Cardiac muscle cell (in vitro differentiated cells and primary cell): ENCODE measurements at regions not wholly inside any gene's neighbourhood (a gene's known extent, or its start where the extent isn't known, plus 50 kb on each side); places are given as distances from the start of the nearest gene placed in this dataset.

ENCODE experiments used
- DNase-seq, 2 donors: peaks; one replicate each; pipeline versions ENCODE4 v3.0.0 to v3.0.0-alpha.2; 2010 to 2017; ENCODE audit warnings: low read depth in 1 of 2, low spot score in 1 of 2
- H3K27ac ChIP-seq: fragments of 200-600 bp; sonication (generic); 2 replicates; pipeline ENCODE4 v1.5.1; 2016
- H3K27me3 ChIP-seq: fragments of 200-600 bp; sonication (generic); 2 replicates; pipeline ENCODE4 v1.6.0; 2016; ENCODE audit warnings: control low read depth
- H3K36me3 ChIP-seq: fragments of 200-600 bp; sonication (generic); 2 replicates; pipeline ENCODE4 v1.5.1; 2016; ENCODE audit warnings: control low read depth
- H3K4me1 ChIP-seq: fragments of 200-600 bp; sonication (generic); 2 replicates; pipeline ENCODE4 v1.8.1; 2017; ENCODE audit warnings: low read depth, mild to moderate bottlenecking, mixed run types
- H3K4me3 ChIP-seq: fragments of 200-600 bp; sonication (generic); 2 replicates; pipeline ENCODE4 v1.5.1; 2016; ENCODE audit warnings: mild to moderate bottlenecking
- H3K9me3 ChIP-seq: fragments of 200-600 bp; sonication (generic); 2 replicates; pipeline ENCODE4 v1.5.1; 2017; ENCODE audit warnings: low read depth, mild to moderate bottlenecking, control low read depth
- TF ChIP-seq, protein P1 (sequence below): IDR thresholded peaks from 2 replicates; pipeline ENCODE4 v1.5.1; 2012; ENCODE audit warnings: low read depth, mild to moderate bottlenecking, low read length

DNA sequence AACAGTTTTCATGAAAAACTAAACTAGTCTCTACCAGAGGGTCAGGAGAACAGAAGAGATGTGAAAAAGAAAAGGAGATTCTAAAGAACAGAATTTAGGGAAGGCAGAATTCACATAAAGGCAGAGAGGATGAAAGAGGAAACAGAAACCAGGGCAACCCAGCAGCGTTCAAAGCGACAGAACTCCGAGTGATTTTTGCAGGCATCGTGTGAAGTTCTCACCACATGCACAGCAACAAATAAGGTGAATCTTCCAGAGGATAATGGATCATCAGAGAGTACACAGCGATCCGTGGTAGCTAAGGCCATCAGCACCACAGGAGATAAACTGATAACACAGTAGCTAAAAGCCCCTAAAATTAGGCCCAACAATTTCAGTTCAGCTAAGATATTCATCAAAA is 250.8 kb upstream of the THBS1 start:
- TF ChIP-seq, protein P1, sequence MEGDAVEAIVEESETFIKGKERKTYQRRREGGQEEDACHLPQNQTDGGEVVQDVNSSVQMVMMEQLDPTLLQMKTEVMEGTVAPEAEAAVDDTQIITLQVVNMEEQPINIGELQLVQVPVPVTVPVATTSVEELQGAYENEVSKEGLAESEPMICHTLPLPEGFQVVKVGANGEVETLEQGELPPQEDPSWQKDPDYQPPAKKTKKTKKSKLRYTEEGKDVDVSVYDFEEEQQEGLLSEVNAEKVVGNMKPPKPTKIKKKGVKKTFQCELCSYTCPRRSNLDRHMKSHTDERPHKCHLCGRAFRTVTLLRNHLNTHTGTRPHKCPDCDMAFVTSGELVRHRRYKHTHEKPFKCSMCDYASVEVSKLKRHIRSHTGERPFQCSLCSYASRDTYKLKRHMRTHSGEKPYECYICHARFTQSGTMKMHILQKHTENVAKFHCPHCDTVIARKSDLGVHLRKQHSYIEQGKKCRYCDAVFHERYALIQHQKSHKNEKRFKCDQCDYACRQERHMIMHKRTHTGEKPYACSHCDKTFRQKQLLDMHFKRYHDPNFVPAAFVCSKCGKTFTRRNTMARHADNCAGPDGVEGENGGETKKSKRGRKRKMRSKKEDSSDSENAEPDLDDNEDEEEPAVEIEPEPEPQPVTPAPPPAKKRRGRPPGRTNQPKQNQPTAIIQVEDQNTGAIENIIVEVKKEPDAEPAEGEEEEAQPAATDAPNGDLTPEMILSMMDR: no peak
- DNase-seq: no peak
- H3K4me1 ChIP-seq: no peaks in the 10 kb centered on the region

DNA sequence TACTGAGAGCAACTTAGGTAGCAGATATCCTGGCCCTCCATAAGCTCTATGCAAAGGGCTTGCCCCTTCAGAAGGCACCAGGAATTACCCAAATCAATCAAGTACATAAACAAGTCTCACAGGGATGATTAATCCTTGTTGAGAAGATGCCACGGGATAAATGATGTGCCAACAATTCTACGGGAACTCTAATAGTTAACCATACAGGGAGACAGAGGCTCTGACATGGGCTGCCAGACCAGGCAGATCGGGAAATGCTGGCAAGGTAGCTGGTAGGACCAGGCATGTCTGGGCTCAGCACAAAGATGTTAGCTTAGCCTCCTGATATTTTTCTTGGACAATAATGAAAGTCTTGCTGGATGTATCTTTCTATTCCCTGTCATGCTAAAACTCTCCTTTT is 249.3 kb upstream of the THBS1 start:
- no peak for DNase-seq
- Histone ChIP-seq H3K4me3 (no peak overlapping the region), H3K9me3 (no peaks in the 10 kb centered on the region), H3K27me3 (no peaks in the 10 kb centered on the region), H3K36me3 (no peaks in the 10 kb centered on the region), H3K4me1 (no peaks in the 10 kb centered on the region), H3K27ac (no peak overlapping the region)
- TF ChIP-seq, protein P1: no peak

More for the DNA sequence above, 250.8 kb upstream of the THBS1 start:
- Histone ChIP-seq H3K9me3 (no peaks in the 10 kb centered on the region), H3K4me3 (no peak overlapping the region), H3K27me3 (no peaks in the 10 kb centered on the region), H3K27ac (no peak overlapping the region), H3K36me3 (no peaks in the 10 kb centered on the region)

DNA sequence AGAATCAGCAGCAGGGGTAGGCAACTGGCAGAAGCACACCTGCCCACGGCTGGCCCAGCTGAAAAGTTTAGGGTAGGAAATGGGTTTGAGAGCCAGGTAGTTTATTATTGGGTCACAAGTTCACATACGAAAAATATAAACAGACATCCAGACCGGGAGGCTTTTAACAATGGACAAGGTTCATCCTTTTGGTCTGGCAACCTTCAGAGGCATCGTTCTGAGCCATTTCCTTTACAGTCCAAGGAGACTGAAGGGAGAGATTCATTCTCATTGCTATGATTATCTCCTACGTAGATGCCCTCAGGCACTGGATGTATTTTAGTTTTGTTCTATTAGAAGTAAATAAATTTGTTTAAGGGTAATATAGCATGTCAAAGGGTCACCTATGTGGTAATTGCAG is 248.0 kb upstream of the THBS1 start:
- Histone ChIP-seq H3K4me1 (no peaks in the 10 kb centered on the region), H3K27ac (no peak overlapping the region), H3K9me3 (no peaks in the 10 kb centered on the region), H3K36me3 (no peaks in the 10 kb centered on the region), H3K27me3 (no peaks in the 10 kb centered on the region), H3K4me3 (no peak overlapping the region)
- TF ChIP-seq, protein P1: no peak
- DNase-seq: no peak

DNA sequence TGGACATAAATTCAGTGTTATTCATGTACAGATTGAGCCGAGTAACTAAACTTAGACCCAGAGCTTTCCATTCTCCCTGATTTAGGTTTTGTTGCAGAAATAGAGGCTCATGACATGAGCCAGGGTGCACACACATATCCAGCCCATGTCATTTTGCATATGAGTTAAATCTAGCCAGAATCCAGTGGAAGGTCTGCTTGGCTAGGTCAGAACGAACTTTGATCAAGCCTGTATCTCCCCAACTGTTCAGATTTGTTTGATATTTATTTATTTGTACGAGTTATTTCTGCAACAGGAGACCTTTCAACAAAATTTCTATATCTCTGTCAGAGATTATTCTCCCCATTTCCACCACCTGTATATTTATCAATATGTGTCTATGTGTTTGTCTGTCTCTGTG is 247.5 kb upstream of the THBS1 start:
- no peaks in the 10 kb centered on the region for H3K9me3 ChIP-seq
- no peaks in the 10 kb centered on the region for H3K27me3 ChIP-seq
- H3K27ac ChIP-seq: no peak overlapping the region
- H3K4me1 ChIP-seq: no peaks in the 10 kb centered on the region
- H3K4me3 ChIP-seq: no peak overlapping the region
- DNase-seq: no peak
- H3K36me3 ChIP-seq: no peaks in the 10 kb centered on the region
- TF ChIP-seq, protein P1: no peak

DNA sequence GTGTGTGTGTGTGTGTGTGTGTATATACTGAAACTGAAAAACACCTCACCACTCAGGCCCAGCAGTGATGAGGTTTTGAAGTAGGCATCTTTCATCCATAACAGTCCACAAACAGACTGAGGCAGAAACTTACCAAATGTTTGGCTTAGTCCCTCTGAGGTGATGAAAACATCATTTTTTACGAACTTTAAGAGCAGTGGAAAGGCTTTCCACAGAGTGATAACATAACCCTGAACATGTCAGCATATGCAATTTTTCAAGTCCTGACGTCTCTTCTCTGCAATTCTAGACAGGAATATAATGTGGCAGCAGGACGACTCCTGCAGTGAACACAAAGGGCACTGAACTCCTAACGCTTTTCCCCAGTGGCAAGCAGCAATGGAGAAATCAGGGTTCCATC is 247.0 kb upstream of the THBS1 start:
- Histone ChIP-seq H3K4me1 (no peaks in the 10 kb centered on the region), H3K9me3 (no peaks in the 10 kb centered on the region), H3K4me3 (no peak overlapping the region), H3K36me3 (no peaks in the 10 kb centered on the region), H3K27me3 (no peaks in the 10 kb centered on the region), H3K27ac (no peak overlapping the region)
- TF ChIP-seq, protein P1: no peak
- DNase-seq: peak in 1 of 2 donors; percentile 15

DNA sequence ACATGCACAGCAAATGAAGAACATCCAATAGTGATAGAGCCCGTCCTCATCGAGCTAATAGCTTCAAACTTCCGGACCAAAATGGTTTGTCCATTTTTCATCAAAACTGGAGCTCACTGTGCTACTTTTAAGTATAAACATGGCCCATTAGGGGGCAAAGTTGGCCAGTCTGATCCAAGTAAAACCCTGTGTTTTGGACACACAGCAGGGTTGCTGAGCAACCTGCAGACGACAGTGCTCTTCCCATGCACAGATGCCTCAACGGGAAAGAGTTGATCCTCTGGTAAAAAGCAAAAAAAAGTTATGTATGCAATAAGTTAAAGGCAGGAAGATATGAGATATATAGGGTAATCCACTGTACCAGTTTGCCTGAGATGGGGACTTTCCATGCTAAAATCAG is 244.0 kb upstream of the THBS1 start:
- Histone ChIP-seq H3K4me3 (no peak overlapping the region), H3K27ac (no peak overlapping the region), H3K27me3 (no peaks in the 10 kb centered on the region), H3K9me3 (no peaks in the 10 kb centered on the region), H3K4me1 (no peaks in the 10 kb centered on the region), H3K36me3 (no peaks in the 10 kb centered on the region)
- peak in 1 of 2 donors; percentile 23 for DNase-seq
- TF ChIP-seq, protein P1: no peak
